ENCODE measurements at regions not wholly inside any gene's neighbourhood (a gene's known extent, or its start where the extent isn't known, plus 50 kb on each side); places are given as distances from the start of the nearest gene placed in this dataset.

- DNase-seq (ENCODE audit: insufficient read length) (no peak), FAIRE-seq (no peak)
Observed at GRCh38 chr5:32996336-32996735, 285.2 kb downstream of the NPR3 start.

GRCh38 chr5:33008751-33009418, 297.8 kb downstream of the NPR3 start:
- no peak for FAIRE-seq
- no peak for DNase-seq (ENCODE audit: insufficient read length)
- TF ChIP-seq POLR2A (IDR thresholded peaks at IDR 0.05; ENCODE audit: low read depth, low read length) (no peak), TAF1 (IDR thresholded peaks at IDR 0.05; ENCODE audit: borderline replicate concordance, low read depth, low read length) (no peak), POLR2AphosphoS5 (IDR thresholded peaks at IDR 0.05; ENCODE audit: low read depth, low read length) (no peak)

More at GRCh38 chr5:32996336-32996735, 285.2 kb downstream of the NPR3 start:
- TF ChIP-seq POLR2AphosphoS5 (IDR thresholded peaks at IDR 0.05; ENCODE audit: low read depth, low read length) (no peak), TAF1 (IDR thresholded peaks at IDR 0.05; ENCODE audit: borderline replicate concordance, low read depth, low read length) (no peak), POLR2A (IDR thresholded peaks at IDR 0.05; ENCODE audit: low read depth, low read length) (no peak)

- FAIRE-seq (no peak), DNase-seq (ENCODE audit: insufficient read length) (no peak)
- TF ChIP-seq POLR2AphosphoS5 (IDR thresholded peaks at IDR 0.05; ENCODE audit: low read depth, low read length) (no peak), POLR2A (IDR thresholded peaks at IDR 0.05; ENCODE audit: low read depth, low read length) (no peak), TAF1 (IDR thresholded peaks at IDR 0.05; ENCODE audit: borderline replicate concordance, low read depth, low read length) (no peak)
Observed at GRCh38 chr5:33010846-33011245, 299.7 kb downstream of the NPR3 start.

- FAIRE-seq (no peak), DNase-seq (ENCODE audit: insufficient read length) (no peak)
- no peak for TF ChIP-seq TAF1 (IDR thresholded peaks at IDR 0.05; ENCODE audit: borderline replicate concordance, low read depth, low read length)
- TF ChIP-seq POLR2AphosphoS5 (IDR thresholded peaks at IDR 0.05; ENCODE audit: low read depth, low read length), result no peak
- no peak for TF ChIP-seq POLR2A (IDR thresholded peaks at IDR 0.05; ENCODE audit: low read depth, low read length)
Observed at GRCh38 chr5:33011801-33012200, 300.7 kb downstream of the NPR3 start.

- DNase-seq (ENCODE audit: insufficient read length) (no peak), FAIRE-seq (no peak)
- no peak for TF ChIP-seq POLR2A (IDR thresholded peaks at IDR 0.05; ENCODE audit: low read depth, low read length)
- TF ChIP-seq TAF1 (IDR thresholded peaks at IDR 0.05; ENCODE audit: borderline replicate concordance, low read depth, low read length), result no peak
- TF ChIP-seq POLR2AphosphoS5 (IDR thresholded peaks at IDR 0.05; ENCODE audit: low read depth, low read length), result no peak
Observed at GRCh38 chr5:33023649-33024048, 312.5 kb downstream of the NPR3 start.

- TF ChIP-seq POLR2AphosphoS5 (IDR thresholded peaks at IDR 0.05; ENCODE audit: low read depth, low read length), result no peak
- FAIRE-seq, result no peak
- no peak for DNase-seq (ENCODE audit: insufficient read length)
Observed at GRCh38 chr5:33032271-33033070, 321.4 kb downstream of the NPR3 start.

- no peak for DNase-seq (ENCODE audit: insufficient read length)
- TF ChIP-seq POLR2AphosphoS5 (IDR thresholded peaks at IDR 0.05; ENCODE audit: low read depth, low read length) (no peak), POLR2A (IDR thresholded peaks at IDR 0.05; ENCODE audit: low read depth, low read length) (no peak), TAF1 (IDR thresholded peaks at IDR 0.05; ENCODE audit: borderline replicate concordance, low read depth, low read length) (no peak)
- no peak for FAIRE-seq
Observed at GRCh38 chr5:33033516-33033915, 322.4 kb downstream of the NPR3 start.

- no peak for TF ChIP-seq TAF1 (IDR thresholded peaks at IDR 0.05; ENCODE audit: borderline replicate concordance, low read depth, low read length)
- no peak for TF ChIP-seq POLR2AphosphoS5 (IDR thresholded peaks at IDR 0.05; ENCODE audit: low read depth, low read length)
- no peak for TF ChIP-seq POLR2A (IDR thresholded peaks at IDR 0.05; ENCODE audit: low read depth, low read length)
- DNase-seq (ENCODE audit: insufficient read length) (no peak), FAIRE-seq (no peak)
Observed at GRCh38 chr5:33034777-33035176, 323.7 kb downstream of the NPR3 start.

GRCh38 chr5:33035851-33036527, 324.9 kb downstream of the NPR3 start:
- DNase-seq (ENCODE audit: insufficient read length) (no peak), FAIRE-seq (no peak)
- no peak for TF ChIP-seq POLR2AphosphoS5 (IDR thresholded peaks at IDR 0.05; ENCODE audit: low read depth, low read length)
- no peak for TF ChIP-seq POLR2A (IDR thresholded peaks at IDR 0.05; ENCODE audit: low read depth, low read length)
- no peak for TF ChIP-seq TAF1 (IDR thresholded peaks at IDR 0.05; ENCODE audit: borderline replicate concordance, low read depth, low read length)

GRCh38 chr5:33037076-33037475, 326.0 kb downstream of the NPR3 start:
- TF ChIP-seq TAF1 (IDR thresholded peaks at IDR 0.05; ENCODE audit: borderline replicate concordance, low read depth, low read length) (no peak), POLR2AphosphoS5 (IDR thresholded peaks at IDR 0.05; ENCODE audit: low read depth, low read length) (no peak), POLR2A (IDR thresholded peaks at IDR 0.05; ENCODE audit: low read depth, low read length) (no peak)
- FAIRE-seq, result no peak
- no peak for DNase-seq (ENCODE audit: insufficient read length)

- FAIRE-seq, result no peak
- TF ChIP-seq TAF1 (IDR thresholded peaks at IDR 0.05; ENCODE audit: borderline replicate concordance, low read depth, low read length) (no peak), POLR2A (IDR thresholded peaks at IDR 0.05; ENCODE audit: low read depth, low read length) (no peak)
- no peak for DNase-seq (ENCODE audit: insufficient read length)
Observed at GRCh38 chr5:33041586-33041985, 330.5 kb downstream of the NPR3 start.
